Tongue (tissue), 1 donor: ENCODE measurements at regions not wholly inside any gene's neighbourhood (a gene's known extent, or its start where the extent isn't known, plus 50 kb on each side); places are given as distances from the start of the nearest gene placed in this dataset.

ENCODE experiments used
- DNase-seq: peaks from one replicate; pipeline ENCODE4 v3.0.0-alpha.2; 2015

DNA sequence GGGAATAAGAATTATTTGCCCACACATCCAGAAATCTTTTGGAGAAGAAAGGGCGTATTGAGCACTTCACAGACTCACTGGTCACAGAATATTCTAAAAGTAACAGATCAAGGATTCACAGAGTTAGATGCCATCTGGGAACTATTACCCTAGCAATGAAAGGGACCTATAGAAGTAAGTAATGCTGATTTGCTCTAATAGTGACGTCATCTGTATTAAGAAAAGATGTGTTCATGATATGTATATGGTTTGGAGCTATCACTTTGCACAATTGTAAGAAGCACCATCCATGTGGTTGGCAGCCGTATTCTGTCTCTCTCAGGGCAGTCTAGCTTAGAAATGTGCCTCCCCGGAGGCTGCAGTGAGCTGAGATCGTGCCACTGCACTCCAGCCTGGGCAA is 52.8 kb upstream of the SV2C start:
- DNase-seq = no peak

DNA sequence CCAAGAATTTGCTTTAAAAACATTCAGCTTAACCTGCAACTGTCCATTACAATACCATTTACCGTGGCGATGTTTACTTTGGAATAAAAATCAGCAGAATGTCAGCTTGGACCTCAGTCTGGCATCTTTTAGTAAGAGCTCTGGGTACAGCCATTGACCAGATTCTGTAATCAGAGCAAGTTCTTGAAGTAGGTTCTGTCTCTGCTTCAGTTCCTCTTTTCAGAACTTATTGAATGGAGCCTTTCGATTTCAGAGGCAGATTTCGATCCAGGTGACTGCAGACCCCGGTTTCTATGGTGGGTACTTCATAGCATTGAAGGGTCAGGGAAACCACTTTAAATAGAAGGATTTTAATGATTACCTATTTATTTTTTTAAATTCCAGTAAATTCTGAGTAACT is 53.4 kb upstream of the SV2C start:
- no peak for DNase-seq

DNA sequence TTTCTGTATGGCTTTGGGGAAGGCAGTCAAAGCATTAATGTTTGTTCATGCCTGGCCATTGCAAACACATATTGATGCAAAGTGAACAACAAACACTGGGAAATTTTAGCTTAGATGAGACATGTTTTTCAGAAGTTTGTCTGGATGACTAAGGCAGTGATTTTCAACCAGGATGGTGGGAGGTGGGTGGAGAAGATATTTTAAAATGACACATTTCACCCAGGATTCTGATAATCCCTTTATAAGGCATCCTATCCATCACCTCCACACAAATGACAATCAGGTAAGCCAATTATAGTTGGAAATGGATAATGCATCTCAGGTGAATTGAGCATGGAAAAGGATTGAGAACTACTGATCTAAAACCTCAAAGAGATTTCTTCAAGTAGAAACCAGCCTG is 57.4 kb upstream of the SV2C start:
- DNase-seq = no peak

DNA sequence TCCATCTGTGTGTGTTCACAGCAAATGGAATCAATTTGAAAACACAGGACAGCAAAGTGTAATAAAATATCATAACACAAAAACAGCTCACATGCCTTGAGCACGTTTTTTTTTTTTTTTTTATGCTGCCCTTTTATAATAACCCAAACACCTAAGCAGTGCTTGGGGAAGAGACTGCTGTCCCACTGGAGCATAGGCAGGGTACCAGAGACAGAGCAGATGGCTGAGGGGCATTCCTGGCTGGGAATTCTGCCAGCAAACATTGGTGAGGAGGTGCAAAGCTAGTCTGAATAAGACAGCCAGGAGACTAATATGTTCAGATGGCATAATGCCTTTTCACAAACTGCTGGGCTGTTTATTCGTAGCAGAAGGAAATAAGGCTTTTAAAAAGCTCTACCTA is 58.1 kb upstream of the SV2C start:
- peak; percentile 40 for DNase-seq

DNA sequence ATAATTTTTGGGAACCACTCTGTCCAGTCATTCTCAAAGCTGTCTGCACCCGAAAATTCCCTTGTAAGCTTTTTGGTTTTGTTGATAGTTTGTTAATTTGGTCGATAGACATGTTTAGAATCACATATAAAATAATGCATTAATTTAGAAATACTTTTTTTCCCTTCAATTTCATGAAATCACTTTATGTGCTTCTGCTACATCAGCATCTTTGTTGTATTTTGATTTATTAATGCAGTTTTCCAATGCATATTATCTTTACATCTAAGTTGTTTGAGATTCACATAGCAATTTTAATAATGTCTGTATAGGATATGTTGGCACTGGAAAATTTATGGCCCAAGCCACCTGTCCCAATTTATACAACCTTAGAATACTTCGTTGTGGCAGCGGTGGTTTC is 60.6 kb upstream of the SV2C start:
- DNase-seq = no peak

DNA sequence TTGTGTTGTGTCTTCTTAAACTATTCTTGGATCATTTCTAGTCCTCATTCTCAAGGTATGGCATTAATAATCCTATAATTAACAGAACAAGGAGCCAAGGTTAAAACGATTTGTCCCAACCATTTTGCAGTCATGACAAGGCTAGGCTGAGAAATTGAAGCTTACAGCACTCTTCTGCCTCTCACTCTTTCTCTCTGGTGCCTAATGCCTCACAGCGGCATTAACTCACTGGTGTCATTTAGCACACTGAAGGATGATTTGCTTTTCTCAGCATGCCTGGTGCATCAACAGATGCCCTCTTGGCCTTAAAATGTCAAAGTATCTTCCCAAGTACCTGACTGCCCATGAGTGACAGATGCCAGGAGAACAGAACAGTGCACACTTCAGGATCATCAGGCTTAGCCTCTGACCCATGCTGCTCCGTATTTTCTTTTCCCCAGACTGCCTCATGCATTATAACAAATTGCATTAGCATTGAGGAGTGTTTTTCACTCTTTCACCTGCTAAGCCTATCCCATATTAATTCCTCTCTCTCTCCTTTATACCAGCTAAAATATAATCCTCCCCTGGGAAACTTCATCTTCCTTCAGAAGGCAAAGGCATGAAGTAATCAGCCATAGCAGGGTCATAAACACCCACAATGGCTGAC is 61.1 kb upstream of the SV2C start:
- DNase-seq = no peak

DNA sequence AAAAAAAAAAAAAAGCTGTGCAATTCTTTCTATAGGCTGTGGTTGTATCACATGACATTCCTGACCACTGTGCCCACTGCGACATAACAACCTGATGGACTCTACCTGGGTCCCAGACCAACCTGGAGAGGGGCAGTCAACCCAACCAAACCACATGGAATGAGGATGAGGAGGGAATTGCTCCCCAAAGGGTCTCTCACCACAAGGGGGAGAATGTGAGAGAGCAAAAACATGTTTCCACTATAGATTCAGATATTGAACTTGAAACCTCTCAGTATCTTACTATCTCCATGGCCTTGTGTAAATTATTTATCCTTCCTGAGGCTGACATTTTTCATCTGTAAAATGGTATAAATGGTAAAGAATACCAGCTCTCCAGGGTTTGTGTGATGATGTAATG is 66.9 kb upstream of the SV2C start:
- DNase-seq = no peak

DNA sequence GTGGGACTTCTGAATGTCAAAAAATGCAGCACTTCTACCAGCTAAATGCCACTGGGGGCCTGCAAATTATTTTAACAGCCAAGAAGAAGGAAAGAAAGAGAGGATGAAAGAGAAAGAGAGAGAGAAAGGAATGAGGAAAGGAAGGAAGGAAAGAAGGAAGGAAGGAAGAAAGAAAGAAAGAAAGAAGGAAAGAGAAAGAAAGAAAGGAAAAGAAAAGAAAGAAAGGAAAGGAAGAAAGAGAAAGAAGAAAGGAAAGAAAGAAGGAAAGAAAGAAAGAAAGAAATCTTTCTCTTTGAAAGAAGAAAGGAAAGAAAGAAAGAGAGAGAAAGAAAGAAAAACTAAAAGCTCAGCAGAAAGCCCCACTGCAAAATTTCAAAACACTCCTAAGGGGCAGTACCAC is 69.2 kb upstream of the SV2C start:
- DNase-seq = no peak

DNA sequence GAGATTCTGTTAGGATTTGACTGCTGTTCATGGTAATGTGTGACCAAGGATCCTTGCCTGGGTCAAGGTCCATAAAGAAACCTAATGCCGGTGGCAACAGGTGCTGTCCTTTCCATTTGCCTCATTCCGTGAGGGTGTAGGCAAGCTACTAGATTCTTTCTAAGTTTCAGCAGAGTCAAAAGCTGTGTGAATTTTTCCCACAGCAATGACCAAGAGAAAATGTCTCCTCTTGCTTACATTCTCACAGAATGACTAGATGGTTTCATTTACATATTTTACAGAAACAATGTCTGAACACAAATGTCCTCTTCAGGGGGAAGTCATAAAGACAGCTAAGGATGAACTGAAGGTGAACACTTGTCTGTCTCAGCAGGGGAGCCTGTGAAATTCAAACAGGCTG is 75.3 kb upstream of the SV2C start:
- DNase-seq = peak; percentile 32

DNA sequence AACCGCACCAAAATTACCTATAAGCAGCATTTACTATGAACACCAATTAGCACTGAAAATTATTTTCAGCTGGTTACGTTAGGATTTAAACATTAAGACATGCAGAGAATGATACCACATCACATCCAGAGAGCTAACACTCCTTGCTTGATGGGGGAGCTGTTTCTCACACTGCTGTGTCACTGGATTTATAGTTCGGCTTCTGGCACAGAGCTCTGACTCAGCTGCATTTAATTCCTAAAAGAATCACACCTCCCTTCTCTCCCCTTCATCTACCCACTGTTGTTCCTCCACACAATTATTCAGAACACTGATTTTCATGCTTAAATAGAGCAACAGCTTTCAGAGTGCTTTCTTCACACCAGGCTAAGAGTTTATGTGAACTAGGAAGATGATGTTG is 82.6 kb upstream of the SV2C start:
- no peak for DNase-seq

DNA sequence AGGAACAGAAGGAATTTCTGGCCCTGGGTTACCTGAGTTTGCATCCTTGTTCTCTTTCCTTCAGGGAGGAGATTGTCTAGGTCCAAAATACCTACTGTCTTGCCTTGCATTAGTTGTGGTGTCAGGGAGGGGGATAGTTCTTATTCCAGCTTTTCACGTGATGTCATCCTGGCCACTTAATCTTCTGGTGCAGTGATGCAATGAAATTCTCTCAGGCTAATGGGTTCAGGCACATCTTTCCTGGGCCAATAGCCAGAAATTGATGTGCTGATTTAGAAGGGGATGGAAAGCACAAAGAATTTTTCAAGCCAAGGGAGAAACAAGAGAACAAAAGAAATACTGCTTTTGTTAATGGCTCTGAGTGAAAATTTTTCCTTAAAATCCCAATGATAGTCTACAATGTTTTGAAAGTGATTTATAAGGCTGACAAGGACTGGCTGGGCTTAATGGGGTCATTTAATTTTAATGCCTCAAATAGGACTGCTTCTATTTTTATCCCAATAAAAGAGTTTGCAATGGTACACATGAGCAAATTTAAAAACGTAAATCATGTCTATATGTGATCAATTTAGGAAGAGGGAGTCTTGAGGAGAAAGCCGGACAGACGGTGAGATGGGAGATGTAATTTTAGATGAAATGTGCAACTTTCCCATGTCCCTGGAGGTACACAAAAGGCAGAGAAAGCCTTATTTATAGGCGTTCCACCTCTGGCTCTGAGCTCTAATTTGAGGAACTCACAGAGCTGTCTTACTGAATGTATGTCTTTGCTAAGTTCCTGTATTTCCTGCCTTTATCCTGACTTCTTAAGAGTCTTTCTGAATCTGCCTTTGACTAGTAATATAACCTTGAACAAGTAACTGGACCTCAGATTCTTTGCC is 89.3 kb upstream of the SV2C start:
- DNase-seq = no peak

DNA sequence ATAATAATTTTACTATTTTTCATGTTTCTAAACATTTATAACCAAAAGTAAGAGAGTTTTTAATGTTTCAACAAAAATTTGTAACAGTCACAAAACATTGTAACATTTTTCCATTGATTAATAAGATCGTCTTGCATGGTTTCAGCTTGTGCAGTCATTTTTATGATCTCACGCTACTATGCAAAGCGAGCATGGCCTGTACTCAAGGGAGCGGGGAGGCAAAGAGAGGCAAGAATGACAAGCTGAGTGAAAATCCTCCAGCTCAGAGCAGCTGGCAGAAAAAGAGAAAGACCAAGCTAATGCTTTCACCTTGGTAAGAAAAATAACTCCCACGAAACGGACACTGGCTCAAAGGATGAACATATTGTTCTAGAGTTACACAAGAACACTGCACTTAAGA is 90.0 kb upstream of the SV2C start:
- DNase-seq = no peak

DNA sequence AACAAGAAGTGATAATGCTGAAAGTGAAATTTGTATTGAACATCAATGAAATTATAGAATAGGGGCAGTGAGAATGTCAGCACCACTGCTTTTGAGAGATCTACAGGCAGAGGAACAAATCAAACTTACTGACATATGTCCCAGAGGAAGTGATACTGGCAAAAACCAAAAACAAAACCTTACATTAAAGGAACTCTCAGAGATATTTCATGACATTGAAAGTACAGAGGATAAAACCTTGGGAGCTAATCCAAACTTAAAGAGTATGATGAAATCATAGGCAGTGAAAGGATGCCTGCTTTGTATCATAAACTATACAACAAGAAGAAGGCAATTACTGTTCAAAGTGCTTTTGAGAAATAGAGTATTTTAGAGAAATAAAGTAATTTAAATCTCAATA is 90.4 kb upstream of the SV2C start:
- DNase-seq = no peak

DNA sequence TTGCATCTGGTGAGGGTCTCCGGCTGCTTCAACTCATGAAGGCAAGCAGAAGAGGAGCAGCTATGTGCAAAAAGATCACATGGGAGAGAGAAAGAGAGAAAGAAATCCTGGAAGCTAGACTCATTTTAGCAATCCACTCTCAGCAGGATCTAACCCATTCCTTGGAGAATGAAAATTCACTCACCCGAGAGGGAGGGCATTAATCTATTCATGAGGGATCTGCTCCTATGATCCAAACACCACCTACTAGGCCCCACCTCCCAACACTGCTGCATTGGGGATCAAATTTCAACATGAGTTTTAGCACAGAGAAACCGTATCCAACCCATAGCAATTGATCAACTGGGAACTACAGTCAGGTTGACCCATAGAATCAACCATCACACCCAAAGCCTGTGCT is 98.1 kb upstream of the SV2C start:
- DNase-seq = no peak

DNA sequence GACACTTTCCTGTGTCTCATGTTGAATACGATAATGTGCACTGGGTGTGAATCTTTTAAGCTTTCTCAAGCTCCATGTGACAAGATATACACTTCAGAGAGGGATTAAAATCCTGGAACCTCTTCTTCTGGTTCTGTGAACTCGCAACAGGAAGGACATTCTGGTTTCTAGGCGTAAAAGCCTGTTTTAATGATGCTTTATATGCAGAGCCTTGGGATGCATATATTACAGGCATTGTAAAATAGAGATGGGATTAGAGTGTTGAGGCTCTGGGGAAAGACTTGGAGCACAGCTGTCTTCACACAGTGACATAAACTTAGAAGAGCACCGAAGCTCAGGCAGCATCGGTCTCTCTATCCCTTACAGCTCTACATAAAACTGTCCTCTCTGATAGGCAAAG is 107.7 kb upstream of the SV2C start:
- no peak for DNase-seq

DNA sequence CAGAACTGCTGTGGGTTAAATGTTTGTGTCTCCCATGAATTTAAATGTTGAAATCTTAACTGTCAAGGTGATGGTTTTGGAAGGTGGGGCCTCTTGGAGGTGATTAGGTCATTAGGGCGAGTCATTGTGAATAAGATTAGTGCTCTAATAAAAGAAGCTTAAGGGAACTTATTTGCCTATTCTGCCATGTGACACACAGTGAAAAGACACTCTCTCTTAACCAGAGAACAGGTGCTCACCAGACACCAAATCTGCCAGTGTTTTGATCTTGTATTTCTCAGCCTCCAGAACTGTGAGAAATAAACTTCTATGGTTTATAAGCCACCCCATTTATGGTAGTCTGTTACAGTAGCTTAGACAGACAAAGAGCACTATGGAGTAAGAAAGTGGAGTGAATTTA is 117.9 kb upstream of the SV2C start:
- DNase-seq = no peak

DNA sequence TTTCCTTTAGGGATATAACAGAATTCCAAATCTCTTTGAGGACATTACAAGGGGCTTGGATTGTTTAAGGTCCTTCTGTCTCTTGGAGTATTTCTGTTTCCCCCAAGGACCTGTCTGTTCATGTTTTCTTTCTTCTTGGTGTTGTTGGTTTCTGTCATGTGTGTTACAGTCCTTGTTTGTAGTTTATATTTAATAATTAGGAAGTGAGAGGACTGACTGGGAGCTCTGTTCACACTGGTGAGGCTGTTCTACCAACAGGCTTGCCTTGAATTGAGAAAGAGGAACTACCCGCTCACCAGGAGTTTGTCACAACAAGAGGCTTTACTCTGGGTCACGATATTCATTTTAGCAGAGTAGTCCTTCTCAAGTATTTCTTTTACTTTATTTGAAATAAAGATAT is 119.2 kb upstream of the SV2C start:
- no peak for DNase-seq

DNA sequence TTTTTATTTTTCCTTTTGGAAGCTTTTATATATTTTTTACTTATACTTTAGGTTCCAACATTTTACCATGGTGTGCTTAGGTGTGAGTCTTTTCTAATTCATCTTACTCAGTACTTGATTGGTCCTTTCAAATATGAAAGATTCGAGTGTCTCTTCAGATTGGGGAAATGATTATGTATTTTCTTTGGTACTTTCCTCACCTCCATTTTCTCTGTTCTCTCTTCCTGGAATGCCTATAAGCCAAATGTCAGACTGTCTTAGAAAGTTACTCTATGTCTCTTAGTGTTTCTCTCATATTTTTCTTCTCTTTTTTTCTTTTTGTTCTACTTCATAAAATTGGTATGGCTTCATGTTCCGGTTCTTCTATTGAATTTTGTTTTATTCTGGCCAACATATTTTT is 119.6 kb upstream of the SV2C start:
- DNase-seq = no peak

DNA sequence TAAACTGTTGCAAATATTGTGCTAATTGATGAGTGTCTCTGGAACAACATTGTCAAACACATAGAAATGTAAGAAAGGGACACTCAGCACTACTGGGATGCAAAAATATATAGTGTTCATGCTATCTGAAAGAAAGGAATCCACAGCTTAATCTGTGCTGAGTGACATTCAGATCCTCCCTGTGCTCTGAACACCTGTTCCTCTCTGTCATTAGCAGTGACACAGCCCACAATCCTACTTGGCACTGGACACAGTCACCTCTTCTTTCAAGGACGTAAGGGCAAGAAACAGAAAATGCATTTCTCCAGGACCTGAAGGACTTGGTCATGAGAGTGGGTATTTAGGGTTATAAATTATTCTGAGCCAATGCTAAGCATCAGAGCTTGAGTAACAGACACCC is 121.4 kb upstream of the SV2C start:
- peak; percentile 71 for DNase-seq

DNA sequence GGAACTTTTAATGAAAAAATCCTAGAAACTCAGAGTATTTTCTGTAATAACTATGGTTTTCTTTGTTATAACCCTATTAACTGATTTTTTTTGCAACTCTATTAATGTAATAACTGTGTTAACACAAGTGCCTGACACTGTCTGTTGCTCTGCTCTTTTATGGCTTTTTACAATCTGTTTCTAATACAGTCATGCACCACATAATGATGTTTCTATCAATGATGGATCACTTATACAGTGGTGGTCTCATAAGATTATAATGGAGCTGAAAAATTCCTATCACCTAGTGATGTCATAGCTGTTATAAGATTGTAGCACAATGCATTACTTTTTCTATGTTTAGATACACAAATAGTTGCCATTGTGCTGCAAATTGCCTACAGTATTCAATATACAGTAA is 123.1 kb upstream of the SV2C start:
- DNase-seq = no peak

DNA sequence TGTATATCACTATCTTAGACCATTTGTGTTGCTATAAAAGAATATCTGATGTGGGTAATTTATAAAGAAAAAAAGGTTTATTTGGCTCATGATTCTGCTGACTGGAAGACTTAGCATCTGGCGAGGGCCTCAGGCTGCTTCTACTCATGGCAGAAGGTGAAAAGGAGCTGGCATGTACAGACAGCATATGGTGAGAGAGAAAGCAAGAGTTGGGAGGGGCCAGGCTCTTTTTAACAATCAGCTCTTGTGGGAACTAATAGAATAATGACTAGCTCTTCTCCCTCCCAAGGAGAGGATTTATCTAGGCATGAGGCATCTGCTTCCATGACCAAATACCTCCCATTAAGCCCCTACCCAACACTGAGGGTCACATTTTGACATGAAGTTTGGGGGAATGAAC is 130.2 kb upstream of the SV2C start:
- DNase-seq = no peak

DNA sequence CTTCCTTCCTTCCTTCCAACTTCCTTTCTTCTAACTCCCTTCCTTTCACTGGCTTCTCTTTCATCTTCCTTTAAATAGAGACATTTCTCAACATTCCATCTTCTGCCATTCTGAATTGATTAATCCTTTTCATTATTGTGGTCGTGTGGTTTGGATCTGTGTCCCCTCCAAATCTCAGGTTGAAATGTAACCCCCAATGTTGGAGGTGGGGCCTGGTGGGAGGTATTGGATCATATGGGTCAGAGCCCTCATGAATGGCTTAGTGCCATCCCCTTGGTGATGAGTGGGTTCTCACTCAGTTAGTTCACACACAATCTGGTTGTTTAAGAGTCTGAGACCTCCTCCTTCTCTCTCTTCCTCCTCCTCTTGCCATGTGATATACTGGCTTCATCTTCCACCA is 130.9 kb upstream of the SV2C start:
- no peak for DNase-seq

DNA sequence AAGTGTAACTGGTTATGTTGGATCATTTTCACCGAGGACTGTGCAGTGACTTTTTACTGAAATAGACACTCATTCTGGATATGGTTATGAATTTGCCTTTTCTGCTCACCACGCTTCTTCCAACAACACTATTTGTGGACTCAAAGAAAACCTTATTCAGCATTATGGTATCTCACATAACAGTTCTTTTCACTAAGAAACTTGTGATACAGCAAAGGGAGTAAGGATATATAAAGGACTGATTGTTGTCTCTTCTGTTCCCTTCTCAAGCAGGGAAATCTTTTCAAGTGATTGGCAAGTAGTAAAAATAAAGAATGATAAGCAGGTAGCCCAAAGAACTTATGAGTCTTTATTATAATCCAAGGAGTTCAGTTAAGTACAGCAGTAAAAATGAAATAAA is 131.5 kb upstream of the SV2C start:
- DNase-seq = no peak

DNA sequence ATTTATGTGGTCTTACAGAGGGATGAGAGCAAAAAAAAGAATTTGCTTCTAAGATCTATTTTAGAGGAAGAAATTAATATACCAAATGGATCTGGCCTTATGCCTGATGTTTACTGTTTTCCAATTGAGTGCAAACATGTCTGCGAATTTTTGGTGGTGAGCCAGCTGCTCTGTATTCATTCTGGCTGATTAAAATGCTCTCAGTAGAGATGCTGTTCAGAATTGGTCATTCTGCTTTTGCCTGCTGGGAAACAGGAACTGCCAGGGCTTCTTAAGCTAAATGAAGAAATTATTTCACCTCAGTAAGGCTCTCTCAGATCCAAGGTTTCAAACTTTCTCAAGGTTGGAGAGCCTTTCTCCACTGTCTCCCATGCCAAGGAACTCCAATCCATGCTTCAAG is 132.0 kb upstream of the SV2C start:
- peak; percentile 40 for DNase-seq
